ENCODE measurements at regions not wholly inside any gene's neighbourhood (a gene's known extent, or its start where the extent isn't known, plus 50 kb on each side); places are given as distances from the start of the nearest gene placed in this dataset.

GRCh38 chr3:187987924-187988323 lies 166.0 kb upstream of the LPP start:
- Histone ChIP-seq H3K27me3 (no peaks in the 10 kb centered on the region), H3K4me3 (no peak overlapping the region), H3K36me3 (no peaks in the 10 kb centered on the region), H3K27ac (no peak overlapping the region), H3K9me3 (no peaks in the 10 kb centered on the region), H3K4me1 (peaks cover 25 to 27% of the 10 kb centered on the region in 2 donors)
- ATAC-seq = no peak
- in situ Hi-C loops (cut with MboI; ENCODE audit: low sequenced_read_pairs in 4 of 4) = no loop called here
- no peak for DNase-seq
- TF ChIP-seq CTCF (IDR thresholded peaks at IDR 0.05 in 4 of 5, conservative IDR thresholded peaks at IDR 0.05 in 1 of 5) (no peak), POLR2A (IDR thresholded peaks at IDR 0.05) (no peak)
- intact Hi-C loops (cut with DNase I; ENCODE audit: low total_unique reads) = no loop called here

GRCh38 chr3:187989575-187990153 lies 164.3 kb upstream of the LPP start:
- H3K27ac ChIP-seq = no peak overlapping the region
- intact Hi-C loops (cut with DNase I; ENCODE audit: low total_unique reads) (no loop called here), in situ Hi-C loops (cut with MboI; ENCODE audit: low sequenced_read_pairs in 4 of 4) (no loop called here)
- no peak overlapping the region for H3K4me3 ChIP-seq
- no peak for TF ChIP-seq CTCF (IDR thresholded peaks at IDR 0.05 in 4 of 5, conservative IDR thresholded peaks at IDR 0.05 in 1 of 5)
- no peak for TF ChIP-seq POLR2A (IDR thresholded peaks at IDR 0.05)
- no peaks in the 10 kb centered on the region for H3K9me3 ChIP-seq
- DNase-seq = no peak
- no peak for ATAC-seq
- H3K36me3 ChIP-seq = no peaks in the 10 kb centered on the region
- H3K4me1 ChIP-seq = peaks cover 16 to 17% of the 10 kb centered on the region in 2 donors
- H3K27me3 ChIP-seq = no peaks in the 10 kb centered on the region

GRCh38 chr3:187992609-187993008 lies 161.3 kb upstream of the LPP start:
- TF ChIP-seq POLR2A (IDR thresholded peaks at IDR 0.05) (no peak), CTCF (IDR thresholded peaks at IDR 0.05 in 4 of 5, conservative IDR thresholded peaks at IDR 0.05 in 1 of 5) (no peak)
- Histone ChIP-seq H3K27me3 (no peaks in the 10 kb centered on the region), H3K36me3 (no peaks in the 10 kb centered on the region), H3K27ac (no peak overlapping the region), H3K4me1 (peaks cover 4 to 9% of the 10 kb centered on the region in 2 donors), H3K9me3 (no peaks in the 10 kb centered on the region), H3K4me3 (no peak overlapping the region)
- intact Hi-C loops (cut with DNase I; ENCODE audit: low total_unique reads) (no loop called here), in situ Hi-C loops (cut with MboI; ENCODE audit: low sequenced_read_pairs in 4 of 4) (no loop called here)
- DNase-seq (no peak), ATAC-seq (no peak)

GRCh38 chr3:187994221-187995042 lies 159.5 kb upstream of the LPP start:
- Histone ChIP-seq H3K36me3 (no peaks in the 10 kb centered on the region), H3K4me3 (no peak overlapping the region), H3K9me3 (no peaks in the 10 kb centered on the region), H3K27ac (no peak overlapping the region), H3K27me3 (no peaks in the 10 kb centered on the region), H3K4me1 (peaks cover 2 to 7% of the 10 kb centered on the region in 2 donors)
- ATAC-seq (peak in 1 of 2 donors; percentile 65), DNase-seq (no peak)
- in situ Hi-C loops (cut with MboI; ENCODE audit: low sequenced_read_pairs in 4 of 4) (no loop called here), intact Hi-C loops (cut with DNase I; ENCODE audit: low total_unique reads) (no loop called here)
- TF ChIP-seq CTCF (IDR thresholded peaks at IDR 0.05 in 4 of 5, conservative IDR thresholded peaks at IDR 0.05 in 1 of 5) (no peak), POLR2A (IDR thresholded peaks at IDR 0.05) (no peak)

Data from gastrocnemius medialis (tissue), 4 donors.